DMS53 (cell line): ENCODE measurements at regions not wholly inside any gene's neighbourhood (a gene's known extent, or its start where the extent isn't known, plus 50 kb on each side); places are given as distances from the start of the nearest gene placed in this dataset.
A peak's percentile ranks its signal among the peaks of the same experiment; 100 is the strongest.
"Not testable (repeated sequence)": the region's sequence is repeated elsewhere in the genome, so short reads cannot be mapped to it uniquely, and the experiment has no call there.

ENCODE experiments used
- DNase-seq: peaks from one replicate; lab custom pipeline; 2025; lab: John Stamatoyannopoulos, UW

DNA sequence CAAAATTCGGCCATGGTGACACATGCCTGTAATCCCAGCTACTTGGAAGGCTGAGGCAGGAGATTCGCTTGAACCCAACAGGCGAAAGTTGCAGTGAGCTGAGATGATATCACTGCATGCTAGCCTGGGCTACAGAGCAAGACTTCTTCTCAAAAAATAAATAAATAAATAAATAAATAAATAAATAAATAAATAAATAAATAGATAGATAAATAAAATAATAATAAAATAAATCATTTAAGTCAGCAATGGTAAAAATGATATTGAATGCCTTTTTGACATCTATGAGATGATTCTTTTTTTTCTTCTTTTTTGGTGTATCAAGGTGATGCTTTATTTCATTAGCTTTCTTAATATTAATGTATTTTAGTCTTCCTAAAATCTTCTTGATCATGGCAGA lies 221.7 kb upstream of the RXFP2 start:
- DNase-seq, result no peak

- DNase-seq, result no peak
These were observed 220.7 kb upstream of the RXFP2 start for GRCh38 chr13:31518645-31519044.

- no peak for DNase-seq
These were observed 217.9 kb upstream of the RXFP2 start for GRCh38 chr13:31521435-31521834.

DNA sequence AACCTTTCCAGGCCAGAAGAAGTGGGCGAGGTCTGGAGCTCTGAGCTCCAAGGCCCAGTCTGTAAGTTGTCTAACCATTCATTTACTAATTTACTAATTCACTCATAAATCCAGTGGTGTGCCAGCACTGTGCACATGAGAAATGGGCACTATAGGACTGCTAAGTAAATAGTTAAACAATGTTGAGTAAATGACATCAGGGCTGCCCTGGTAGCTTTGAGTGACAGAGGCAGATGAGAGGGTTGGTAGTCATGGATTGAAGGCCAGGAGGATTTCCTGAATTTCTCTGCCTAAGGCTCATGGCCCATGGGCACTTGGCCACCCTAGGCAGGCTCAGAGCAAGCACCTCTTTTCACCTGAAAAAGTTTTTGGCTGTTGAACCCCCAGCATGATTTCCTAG lies 216.9 kb upstream of the RXFP2 start:
- peak; percentile 55 for DNase-seq

GRCh38 chr13:31528176-31528575 lies 211.2 kb upstream of the RXFP2 start:
- DNase-seq, result no peak

GRCh38 chr13:31528758-31529157 lies 210.6 kb upstream of the RXFP2 start:
- no peak for DNase-seq

DNA sequence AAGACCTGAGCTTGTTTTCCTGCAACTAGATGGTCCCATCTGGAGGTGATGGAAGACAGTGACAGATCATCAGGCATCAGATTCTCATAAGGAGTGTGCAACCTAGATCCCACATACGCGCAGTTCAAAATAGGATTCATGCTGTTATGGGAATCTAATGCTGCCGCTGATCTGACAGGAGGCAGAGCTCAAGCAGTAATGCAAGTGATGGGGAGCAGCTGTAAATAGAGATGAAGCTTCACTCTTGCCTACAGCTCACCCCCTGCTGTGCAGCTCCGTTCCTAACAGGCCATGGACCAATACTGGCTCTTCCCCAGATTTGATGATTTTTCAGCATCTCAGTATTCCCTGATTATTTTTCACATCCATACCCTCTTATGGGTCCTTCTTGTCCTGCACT lies 208.4 kb upstream of the RXFP2 start:
- no peak for DNase-seq

DNA sequence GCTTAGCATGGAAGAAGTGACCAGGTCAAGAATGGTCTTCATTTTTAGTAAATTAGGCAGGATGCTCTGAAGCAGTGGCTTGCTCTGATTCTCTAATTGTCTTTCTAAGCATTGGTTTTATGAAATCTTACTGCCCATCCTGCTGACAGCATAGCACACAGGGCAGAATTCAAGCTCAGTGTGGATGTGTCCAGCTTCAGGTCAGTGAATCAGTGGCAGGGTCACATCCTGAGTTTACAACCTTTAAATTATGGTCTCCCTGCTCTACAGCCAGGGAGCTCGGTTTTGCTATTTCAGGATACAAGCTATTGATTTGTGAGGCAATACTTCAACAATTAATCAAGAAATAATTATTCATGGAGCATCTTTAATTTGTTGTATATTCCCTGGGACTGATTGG lies 202.3 kb upstream of the RXFP2 start:
- no peak for DNase-seq

- DNase-seq, result peak; percentile 46
These were observed 201.0 kb upstream of the RXFP2 start for GRCh38 chr13:31538067-31539042.

DNA sequence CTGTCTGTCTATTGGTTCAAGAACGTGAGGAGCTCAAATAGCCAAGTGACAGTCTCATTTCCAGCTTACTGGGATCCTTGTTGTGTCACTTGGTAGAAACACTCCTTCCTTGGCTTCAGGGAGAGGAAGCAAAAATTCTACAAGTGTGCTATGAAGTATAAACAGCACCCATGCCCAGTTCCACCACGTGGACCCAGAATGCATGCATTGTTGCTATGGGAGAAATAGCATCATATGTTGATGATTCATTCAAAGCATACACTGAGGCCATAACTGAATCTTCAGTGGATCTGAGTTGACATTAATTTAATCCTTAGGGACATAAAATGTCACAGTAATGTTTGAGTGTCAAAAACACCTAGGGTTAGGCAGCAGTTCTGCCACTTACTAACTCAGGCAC lies 199.0 kb upstream of the RXFP2 start:
- peak; percentile 42 for DNase-seq

DNA sequence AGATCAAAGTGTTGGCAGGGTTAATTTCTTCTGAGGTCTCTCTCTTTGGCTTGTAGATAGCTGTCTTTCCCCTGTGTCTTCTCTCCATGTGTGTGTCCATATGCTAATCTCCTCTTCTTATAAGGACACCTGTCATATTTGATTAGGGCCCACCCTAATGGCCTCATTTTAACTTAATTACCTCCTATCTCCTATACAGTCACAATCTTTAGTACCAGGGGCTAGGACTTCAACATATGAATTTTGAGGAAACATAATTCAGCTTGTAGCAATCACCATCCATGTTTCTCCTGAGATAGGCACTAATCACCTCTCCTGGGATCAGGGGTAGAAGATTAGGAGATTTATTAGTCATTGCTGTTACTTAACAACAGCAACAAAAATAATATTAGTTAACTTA lies 196.1 kb upstream of the RXFP2 start:
- no peak for DNase-seq

DNA sequence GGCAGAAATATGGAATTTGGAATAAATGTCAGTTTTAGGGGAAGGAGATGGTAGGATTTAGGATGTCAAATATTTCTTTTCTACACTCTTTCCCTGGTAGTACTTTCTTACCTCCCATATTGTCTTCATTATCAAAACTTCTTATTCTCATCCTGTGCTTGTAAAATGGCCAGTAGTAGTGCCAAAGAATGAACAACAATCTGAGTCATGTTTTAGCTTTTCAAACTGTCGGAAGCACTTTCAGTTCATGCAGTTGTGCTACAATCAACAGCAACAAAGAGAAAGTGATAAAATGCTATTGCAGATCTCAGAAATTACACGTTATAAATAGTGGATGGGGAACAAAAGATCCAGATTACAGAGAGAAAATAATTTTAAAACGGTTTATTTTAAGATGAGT lies 193.7 kb upstream of the RXFP2 start:
- no peak for DNase-seq

DNA sequence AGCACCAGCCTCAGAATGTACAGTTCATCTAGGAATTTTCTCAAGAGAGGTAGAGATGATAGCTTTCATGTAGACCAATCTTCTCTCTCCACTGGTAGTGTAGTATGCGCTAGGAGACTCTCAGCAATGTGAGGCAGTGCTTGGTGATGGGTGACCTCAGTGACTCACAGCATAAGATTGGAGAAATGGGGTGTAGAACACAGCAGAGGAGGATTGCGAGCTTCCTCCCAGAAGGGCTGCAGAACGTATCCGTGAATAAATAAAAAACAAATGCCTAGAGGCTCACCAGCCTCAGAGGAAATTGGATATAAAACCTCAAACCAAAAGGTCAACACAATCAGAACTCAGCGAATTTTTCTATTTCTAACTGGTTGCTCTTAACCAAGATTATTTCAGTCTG lies 182.9 kb upstream of the RXFP2 start:
- no peak for DNase-seq

GRCh38 chr13:31584221-31584620 lies 155.1 kb upstream of the RXFP2 start:
- not testable (repeated sequence) for DNase-seq

DNA sequence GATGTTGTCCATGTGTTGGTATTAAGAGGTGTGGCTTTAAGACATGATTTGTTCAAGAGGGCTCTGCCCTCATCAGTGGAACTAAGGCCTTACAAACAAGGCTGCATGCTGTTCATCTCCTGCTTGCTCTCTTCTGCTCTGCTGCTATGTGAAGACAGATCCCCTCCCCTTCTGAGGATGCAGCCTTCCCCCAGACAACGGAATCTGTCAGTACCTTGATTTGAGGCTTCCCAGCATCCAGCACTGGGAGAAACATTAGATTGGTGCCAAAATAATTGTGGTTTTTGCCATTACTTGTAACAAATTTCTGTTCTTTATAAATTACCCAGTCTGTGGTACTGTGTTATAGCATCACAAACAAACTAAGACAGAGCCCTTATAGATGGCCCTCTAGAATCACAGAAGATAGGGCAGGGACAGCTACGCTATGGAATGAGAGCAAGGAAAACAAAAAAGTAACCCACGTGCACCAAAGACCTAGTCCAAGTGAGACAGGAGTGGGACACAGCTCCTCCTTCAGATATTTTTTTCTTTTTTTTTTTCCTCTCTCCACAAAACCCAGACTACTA lies 151.5 kb upstream of the RXFP2 start:
- DNase-seq, result no peak

DNA sequence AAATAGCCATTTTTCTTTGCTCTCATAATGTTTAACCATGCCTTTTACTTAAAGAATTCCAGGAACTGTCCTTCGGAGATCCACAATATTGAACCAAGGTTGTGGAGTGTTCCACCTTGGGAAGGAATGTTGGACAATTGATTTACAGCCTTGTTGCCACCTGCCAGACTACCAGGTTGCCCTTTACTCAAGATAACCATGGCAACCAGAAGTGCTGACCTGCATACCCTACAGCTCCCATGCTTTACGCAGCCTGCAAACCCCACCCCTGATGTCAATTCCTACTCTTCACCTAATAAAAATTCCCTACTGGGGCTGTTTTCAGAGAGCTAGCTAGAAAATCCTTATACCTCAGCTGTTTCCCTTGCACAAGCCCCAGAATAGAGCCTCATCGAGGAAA lies 151.0 kb upstream of the RXFP2 start:
- peak; percentile 56 for DNase-seq

GRCh38 chr13:31588893-31589292 lies 150.4 kb upstream of the RXFP2 start:
- no peak for DNase-seq

- no peak for DNase-seq
These were observed 147.6 kb upstream of the RXFP2 start for GRCh38 chr13:31591642-31592233.

- no peak for DNase-seq
These were observed 145.3 kb upstream of the RXFP2 start for GRCh38 chr13:31594056-31594455.

DNA sequence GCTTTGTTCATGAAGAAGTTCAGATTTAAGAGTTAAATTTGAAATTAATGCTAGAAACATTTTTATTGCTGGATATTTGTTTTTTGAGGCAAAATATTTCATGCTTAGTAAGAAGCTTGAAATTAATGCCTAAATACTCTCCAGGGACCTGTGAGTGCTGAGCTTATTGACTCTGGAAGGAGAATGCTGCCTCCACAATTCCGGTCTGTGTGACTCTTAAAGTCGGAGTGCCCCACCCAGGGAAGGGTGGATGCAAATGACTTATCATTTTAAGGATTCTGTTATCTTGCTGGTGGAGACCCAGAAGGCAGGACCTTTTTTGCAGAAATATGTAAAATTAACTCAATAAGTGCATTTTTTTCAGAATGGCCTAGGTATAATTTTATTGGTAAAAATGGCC lies 143.8 kb upstream of the RXFP2 start:
- DNase-seq, result no peak

- DNase-seq, result no peak
These were observed 140.3 kb upstream of the RXFP2 start for GRCh38 chr13:31598990-31599389.

DNA sequence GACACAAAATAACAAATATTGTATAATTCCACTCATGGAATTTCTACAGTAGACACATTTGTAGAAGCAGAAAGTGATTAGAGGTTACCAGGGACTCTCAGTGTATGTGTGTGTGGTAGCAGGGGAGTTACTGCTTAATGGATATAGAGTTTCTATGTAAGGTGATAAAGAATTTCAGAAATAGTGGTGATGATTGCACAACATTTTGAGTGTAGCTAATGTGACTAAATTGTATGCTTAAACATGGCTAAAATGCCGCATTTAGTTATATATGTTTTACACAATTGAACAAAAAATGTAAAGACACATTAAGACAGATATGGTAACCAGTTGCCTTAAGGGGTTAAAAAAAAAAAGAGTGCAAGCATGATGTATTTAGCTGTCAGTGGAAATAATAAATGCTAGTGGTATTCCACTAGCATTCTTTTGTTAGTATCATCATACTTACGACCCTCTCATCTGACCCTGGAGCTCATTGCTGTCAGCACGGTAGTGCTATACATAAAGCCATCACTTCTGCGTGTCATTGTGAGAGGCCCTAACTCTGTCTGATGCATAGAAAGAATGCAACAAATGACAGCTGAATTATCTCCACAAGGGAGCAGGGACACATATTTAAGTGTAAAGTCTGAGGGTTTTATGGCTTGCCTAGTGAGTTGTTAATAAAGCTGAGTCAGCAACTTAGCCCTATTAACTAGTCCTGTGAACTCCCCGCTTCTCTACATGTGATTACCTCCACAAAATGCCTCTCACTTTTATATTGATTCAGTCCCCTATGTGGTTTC lies 134.1 kb upstream of the RXFP2 start:
- no peak for DNase-seq
